HEK293 (cell line): ENCODE measurements at regions not wholly inside any gene's neighbourhood (a gene's known extent, or its start where the extent isn't known, plus 50 kb on each side); places are given as distances from the start of the nearest gene placed in this dataset.

Source experiments
- CTCF ChIA-PET: fragments of 350-600 bp; formaldehyde crosslinking; extraction: SDS; loops from one replicate; lab custom pipeline; 2021; ENCODE audit warnings: antibody characterized with exemption; lab: Yijun Ruan, JAX
- POLR2A ChIA-PET: fragments of 300-600 bp; formaldehyde crosslinking; extraction: SDS; loops from one replicate; lab custom pipeline; 2020; ENCODE audit warnings: antibody characterized with exemption, inconsistent platforms; lab: Yijun Ruan, JAX
- H3K27ac ChIP-seq: fragments of 200-500 bp; sonication (Bioruptor generic); 2 replicates; pipeline ENCODE4 v1.5.1; 2014; ENCODE audit warnings: low read depth, low read length, control low read depth, inconsistent platforms; ENCODE audit errors: extremely low read depth
- H3K36me3 ChIP-seq, 2 experiments: fragments of 200-500 bp in 1 of 2; sonication (Bioruptor generic) in 1 of 2; 1 replicate in 1 of 2; 2 replicates in 1 of 2; pipeline ENCODE4 v1.5.1; 2014 to 2017; ENCODE audit warnings: inconsistent platforms in 2 of 2, low read length in 2 of 2; ENCODE audit not compliant: control insufficient read depth in 2 of 2, insufficient read depth in 1 of 2
- H3K4me1 ChIP-seq: fragments of 200-500 bp; sonication (Bioruptor generic); 2 replicates; pipeline ENCODE4 v1.5.1; 2014; ENCODE audit warnings: mild to moderate bottlenecking, low read length, inconsistent platforms; ENCODE audit not compliant: control insufficient read depth, insufficient read depth
- H3K4me3 ChIP-seq: 2 replicates; pipeline ENCODE4 v1.5.1; 2011; ENCODE audit warnings: low read depth, mild to moderate bottlenecking, control low read depth, low read length, moderate library complexity
- H3K9me3 ChIP-seq: fragments of 200-500 bp; sonication (Bioruptor generic); 2 replicates; pipeline ENCODE4 v1.5.1; 2014; ENCODE audit warnings: low read depth, low read length, inconsistent platforms; ENCODE audit not compliant: control insufficient read depth, insufficient read depth
- BCL11B ChIP-seq: fragments of 450-650 bp; formaldehyde crosslinking; IDR thresholded peaks from 2 replicates; pipeline ENCODE4 v1.5.1; 2016; ENCODE audit warnings: low read depth, missing biosample characterization, missing genetic modification characterization
- KLF10 ChIP-seq: fragments of 450-650 bp; IDR thresholded peaks from 2 replicates; pipeline ENCODE4 v1.5.1; 2018; ENCODE audit warnings: missing biosample characterization, mild to moderate bottlenecking, missing genetic modification characterization
- OSR2 ChIP-seq: fragments of 450-650 bp; formaldehyde crosslinking; IDR thresholded peaks from 2 replicates; pipeline ENCODE4 v1.5.1; 2016; ENCODE audit warnings: missing biosample characterization, missing genetic modification characterization
- PRDM1 ChIP-seq: fragments of 450-650 bp; formaldehyde crosslinking; IDR thresholded peaks from 2 replicates; pipeline ENCODE4; 2016; ENCODE audit warnings: missing biosample characterization, missing genetic modification characterization
- SCRT1 ChIP-seq: fragments of 450-650 bp; formaldehyde crosslinking; IDR thresholded peaks from 2 replicates; pipeline ENCODE4 v1.5.1; 2016; ENCODE audit warnings: missing biosample characterization, missing genetic modification characterization, borderline replicate concordance
- SP2 ChIP-seq: fragments of 450-650 bp; formaldehyde crosslinking; IDR thresholded peaks from 2 replicates; pipeline ENCODE4 v1.5.1; 2016; ENCODE audit warnings: missing biosample characterization, missing genetic modification characterization
- TRIM28 ChIP-seq: IDR thresholded peaks from 2 replicates; pipeline ENCODE4 v1.6.1; 2011; ENCODE audit warnings: low read length, control low read depth, borderline replicate concordance
- ZNF157 ChIP-seq: fragments of 450-650 bp; formaldehyde crosslinking; IDR thresholded peaks from 2 replicates; pipeline ENCODE4 v1.5.1; 2016; ENCODE audit warnings: missing biosample characterization, missing genetic modification characterization
- ZNF211 ChIP-seq: fragments of 450-650 bp; formaldehyde crosslinking; IDR thresholded peaks from 2 replicates; pipeline ENCODE4 v1.5.1; 2016; ENCODE audit warnings: low read depth, missing biosample characterization, missing genetic modification characterization
- ZNF624 ChIP-seq: fragments of 450-650 bp; formaldehyde crosslinking; IDR thresholded peaks from 2 replicates; pipeline ENCODE4 v1.5.1; 2017; ENCODE audit warnings: missing biosample characterization, missing genetic modification characterization
- ZNF626 ChIP-seq: fragments of 450-650 bp; sonication (Bioruptor Pico); formaldehyde crosslinking; IDR thresholded peaks from 2 replicates; pipeline ENCODE4 v1.5.1; 2018; ENCODE audit warnings: missing biosample characterization, missing genetic modification characterization, inconsistent platforms
- TF ChIP-seq, protein P1 (sequence below): fragments of 450-650 bp; formaldehyde crosslinking; IDR thresholded peaks from 2 replicates; pipeline ENCODE4 v1.5.1; 2016; ENCODE audit warnings: missing biosample characterization, missing genetic modification characterization
- TF ChIP-seq, protein P2 (sequence below): fragments of 450-650 bp; formaldehyde crosslinking; IDR thresholded peaks from 2 replicates; pipeline ENCODE4 v1.5.1; 2016; ENCODE audit warnings: missing biosample characterization, missing genetic modification characterization
- TF ChIP-seq, protein P3 (sequence below): fragments of 450-650 bp; formaldehyde crosslinking; IDR thresholded peaks from 2 replicates; pipeline ENCODE4 v1.5.1; 2016; ENCODE audit warnings: missing biosample characterization, missing genetic modification characterization

DNA sequence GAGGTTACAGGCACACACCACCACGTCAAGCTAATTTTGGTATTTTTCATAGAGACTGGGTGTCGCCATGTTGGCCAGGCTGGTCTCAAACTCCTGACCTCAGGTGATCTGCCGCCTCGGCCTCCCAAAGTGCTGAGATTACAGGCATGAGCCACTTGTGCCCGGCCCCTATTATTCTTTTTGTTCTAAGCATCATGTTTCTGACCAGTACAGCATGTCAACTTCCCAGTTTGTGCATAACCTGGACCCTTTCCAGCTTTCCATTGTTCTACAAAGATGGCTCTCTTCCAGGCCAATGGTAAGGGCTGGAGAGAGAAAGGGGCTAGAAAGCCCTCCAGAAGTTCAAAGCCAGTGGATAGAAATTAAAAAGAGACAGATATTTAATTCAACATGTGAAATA is 91.3 kb upstream of the TNFAIP3 start (continued):
- TF ChIP-seq, protein P1, sequence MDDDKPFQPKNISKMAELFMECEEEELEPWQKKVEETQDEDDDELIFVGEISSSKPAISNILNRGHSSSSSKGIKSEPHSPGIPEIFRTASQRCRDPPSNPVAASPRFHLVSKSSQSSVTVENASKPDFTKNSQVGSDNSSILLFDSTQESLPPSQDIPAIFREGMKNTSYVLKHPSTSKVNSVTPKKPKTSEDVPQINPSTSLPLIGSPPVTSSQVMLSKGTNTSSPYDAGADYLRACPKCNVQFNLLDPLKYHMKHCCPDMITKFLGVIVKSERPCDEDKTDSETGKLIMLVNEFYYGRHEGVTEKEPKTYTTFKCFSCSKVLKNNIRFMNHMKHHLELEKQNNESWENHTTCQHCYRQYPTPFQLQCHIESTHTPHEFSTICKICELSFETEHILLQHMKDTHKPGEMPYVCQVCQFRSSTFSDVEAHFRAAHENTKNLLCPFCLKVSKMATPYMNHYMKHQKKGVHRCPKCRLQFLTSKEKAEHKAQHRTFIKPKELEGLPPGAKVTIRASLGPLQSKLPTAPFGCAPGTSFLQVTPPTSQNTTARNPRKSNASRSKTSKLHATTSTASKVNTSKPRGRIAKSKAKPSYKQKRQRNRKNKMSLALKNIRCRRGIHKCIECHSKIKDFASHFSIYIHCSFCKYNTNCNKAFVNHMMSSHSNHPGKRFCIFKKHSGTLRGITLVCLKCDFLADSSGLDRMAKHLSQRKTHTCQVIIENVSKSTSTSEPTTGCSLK (tag by site-specific recombination): no peak
- TF ChIP-seq SP2 (tag by site-specific recombination) (no peak), ZNF211 (tag by site-specific recombination) (no peak)

DNA sequence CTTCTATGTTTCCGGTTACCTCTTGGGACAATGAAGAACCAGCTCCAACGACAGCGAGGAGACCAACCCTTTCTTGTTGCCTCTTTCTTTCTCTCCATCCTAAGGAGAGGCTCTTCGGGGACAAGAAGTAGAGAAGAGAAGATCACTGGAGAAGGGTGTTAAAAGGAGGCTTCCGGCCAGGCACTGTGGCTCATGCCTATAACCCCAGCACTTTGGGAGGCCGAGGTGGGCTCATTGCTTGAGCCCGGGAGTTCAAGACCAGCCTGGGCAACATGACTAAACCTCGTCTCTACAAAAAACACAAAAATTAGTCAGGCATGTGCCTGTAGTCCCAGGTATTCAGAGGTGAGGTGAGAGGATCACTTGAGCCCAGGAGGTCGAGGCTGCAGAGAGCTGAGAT is 90.8 kb upstream of the TNFAIP3 start:
- no peak overlapping the region for H3K27ac ChIP-seq
- CTCF ChIA-PET: no interaction called here

DNA sequence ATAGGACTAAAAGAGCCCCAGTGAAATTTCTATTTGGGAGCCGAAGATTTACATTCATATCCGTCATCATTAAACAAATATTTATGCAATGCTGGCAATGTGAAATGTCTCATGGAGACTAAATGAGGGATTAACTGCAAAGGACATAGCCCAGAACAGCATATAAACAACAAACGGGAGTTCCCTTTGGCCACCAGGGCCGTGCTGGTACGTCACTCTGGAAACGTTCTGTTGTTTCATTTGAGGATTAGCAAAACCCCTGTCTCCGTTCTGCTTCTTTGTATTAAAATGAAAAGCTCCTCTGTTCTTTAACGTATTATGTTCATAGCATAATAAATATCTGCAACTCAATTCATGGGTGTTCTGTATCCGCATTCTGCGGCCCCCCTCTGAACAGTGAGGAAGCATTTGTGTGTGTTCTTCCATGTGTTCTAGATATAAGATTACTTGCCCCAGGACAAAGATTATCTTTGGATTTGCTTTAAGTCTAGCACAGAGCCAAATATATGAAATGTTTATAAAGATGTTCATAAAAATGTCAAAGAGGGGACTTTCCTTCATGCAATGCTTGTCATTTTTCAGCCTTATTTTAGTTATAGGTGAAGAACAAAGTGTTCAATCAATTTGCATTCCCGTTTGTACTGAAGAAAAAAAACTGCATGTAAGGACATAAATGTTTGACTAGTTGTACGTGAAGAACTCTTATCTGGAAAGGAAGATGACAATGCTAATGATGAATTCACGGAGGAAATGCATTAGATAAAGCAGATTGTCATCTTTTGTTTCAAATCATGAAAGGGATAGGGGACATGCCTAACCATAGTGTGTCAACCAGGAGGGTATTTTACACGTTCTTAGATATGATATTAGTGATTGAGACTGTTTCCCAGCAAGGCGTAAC is 90.0 kb upstream of the TNFAIP3 start:
- ChIA-PET POLR2A (interaction anchor here (0.6 kb wide), 1 partner anchor 179 kb away, joined by 5 read pairs; no protein-coding TSS in a partner anchor), CTCF (interaction anchor here (0.6 to 1.3 kb wide), 3 partner anchors 34 to 700 kb away, joined by 3 read pairs; no protein-coding TSS in a partner anchor)

More for the DNA sequence above, 90.8 kb upstream of the TNFAIP3 start:
- TF ChIP-seq, protein P2, sequence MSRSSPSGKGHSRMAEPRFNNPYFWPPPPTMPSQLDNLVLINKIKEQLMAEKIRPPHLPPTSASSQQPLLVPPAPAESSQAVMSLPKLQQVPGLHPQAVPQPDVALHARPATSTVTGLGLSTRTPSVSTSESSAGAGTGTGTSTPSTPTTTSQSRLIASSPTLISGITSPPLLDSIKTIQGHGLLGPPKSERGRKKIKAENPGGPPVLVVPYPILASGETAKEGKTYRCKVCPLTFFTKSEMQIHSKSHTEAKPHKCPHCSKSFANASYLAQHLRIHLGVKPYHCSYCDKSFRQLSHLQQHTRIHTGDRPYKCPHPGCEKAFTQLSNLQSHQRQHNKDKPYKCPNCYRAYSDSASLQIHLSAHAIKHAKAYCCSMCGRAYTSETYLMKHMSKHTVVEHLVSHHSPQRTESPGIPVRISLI: no peak
- TF ChIP-seq BCL11B (tag by site-specific recombination) (no peak), OSR2 (tag by site-specific recombination) (no peak)
- TF ChIP-seq, protein P3, sequence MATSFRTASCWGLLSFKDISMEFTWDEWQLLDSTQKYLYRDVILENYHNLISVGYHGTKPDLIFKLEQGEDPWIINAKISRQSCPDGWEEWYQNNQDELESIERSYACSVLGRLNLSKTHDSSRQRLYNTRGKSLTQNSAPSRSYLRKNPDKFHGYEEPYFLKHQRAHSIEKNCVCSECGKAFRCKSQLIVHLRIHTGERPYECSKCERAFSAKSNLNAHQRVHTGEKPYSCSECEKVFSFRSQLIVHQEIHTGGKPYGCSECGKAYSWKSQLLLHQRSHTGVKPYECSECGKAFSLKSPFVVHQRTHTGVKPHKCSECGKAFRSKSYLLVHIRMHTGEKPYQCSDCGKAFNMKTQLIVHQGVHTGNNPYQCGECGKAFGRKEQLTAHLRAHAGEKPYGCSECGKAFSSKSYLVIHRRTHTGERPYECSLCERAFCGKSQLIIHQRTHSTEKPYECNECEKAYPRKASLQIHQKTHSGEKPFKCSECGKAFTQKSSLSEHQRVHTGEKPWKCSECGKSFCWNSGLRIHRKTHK (tag by site-specific recombination): no peak
- POLR2A ChIA-PET: interaction anchor here (0.6 kb wide), 1 partner anchor 180 kb away, joined by 5 read pairs; no protein-coding TSS in a partner anchor
- H3K9me3 ChIP-seq: no peaks in the 10 kb centered on the region
- no peaks in the 10 kb centered on the region for H3K36me3 ChIP-seq
- H3K4me3 ChIP-seq: no peak overlapping the region
- no peaks in the 10 kb centered on the region for H3K4me1 ChIP-seq

DNA sequence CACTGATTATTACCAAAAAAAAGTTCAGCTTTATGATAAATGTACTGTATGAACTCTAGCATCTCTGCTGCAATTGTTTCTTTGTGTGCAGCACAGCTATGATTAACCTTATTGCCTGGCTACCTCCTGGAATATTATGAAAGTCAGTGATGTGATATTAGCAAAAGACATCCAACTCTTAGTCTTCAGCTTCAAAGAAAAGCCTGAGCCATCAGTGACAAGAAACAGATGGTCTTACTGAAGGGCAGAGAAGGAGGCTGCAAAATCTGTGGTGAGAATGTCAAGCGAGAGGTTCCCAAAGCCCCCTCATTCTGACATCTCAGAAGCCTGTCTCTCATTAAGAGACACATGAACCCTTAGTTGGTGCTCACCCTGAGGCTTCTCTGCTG is 89.4 kb upstream of the TNFAIP3 start:
- CTCF ChIA-PET: interaction anchor here (0.6 to 1.3 kb wide), 3 partner anchors 34 to 701 kb away, joined by 3 read pairs; no protein-coding TSS in a partner anchor
- no peak overlapping the region for H3K27ac ChIP-seq
- TF ChIP-seq SCRT1 (tag by site-specific recombination) (no peak), KLF10 (tag by site-specific recombination) (no peak)
- POLR2A ChIA-PET: no interaction called here
- H3K36me3 ChIP-seq: no peaks in the 10 kb centered on the region
- no peak overlapping the region for H3K4me3 ChIP-seq
- no peaks in the 10 kb centered on the region for H3K9me3 ChIP-seq
- H3K4me1 ChIP-seq: no peaks in the 10 kb centered on the region

More for the DNA sequence above, 90.0 kb upstream of the TNFAIP3 start:
- TF ChIP-seq ZNF157 (tag by site-specific recombination) (no peak), ZNF624 (no peak), ZNF626 (tag by site-specific recombination) (no peak), PRDM1 (tag by site-specific recombination) (no peak), TRIM28 (0 out of 2 replicates have a peak, but pooled peaks have one; percentile 19)
- Histone ChIP-seq H3K4me1 (no peaks in the 10 kb centered on the region), H3K9me3 (no peaks in the 10 kb centered on the region), H3K27ac (no peak overlapping the region), H3K4me3 (no peak overlapping the region), H3K36me3 (no peaks in the 10 kb centered on the region)
